OCI-LY3 (cell line): ENCODE measurements at regions not wholly inside any gene's neighbourhood (a gene's known extent, or its start where the extent isn't known, plus 50 kb on each side); places are given as distances from the start of the nearest gene placed in this dataset.

Experiments used
- CTCF ChIP-seq: fragments of 200-600, 300-600 bp; sonication (generic); IDR thresholded peaks from 2 replicates; pipeline ENCODE4 v1.5.1; 2014; ENCODE audit warnings: antibody characterized with exemption, low read length, low read depth
- EZH2phosphoT487 ChIP-seq: fragments of 200-600 bp; shearing (Covaris generic); IDR thresholded peaks from 2 replicates; pipeline ENCODE4 v1.6.1; 2018; ENCODE audit warnings: antibody characterized with exemption, mixed run types, low read depth

- TF ChIP-seq CTCF = no peak
- no peak for TF ChIP-seq EZH2phosphoT487
Observed at GRCh38 chr3:8198605-8199004, 303.0 kb upstream of the LMCD1 start.
